ENCODE measurements at regions not wholly inside any gene's neighbourhood (a gene's known extent, or its start where the extent isn't known, plus 50 kb on each side); places are given as distances from the start of the nearest gene placed in this dataset.

- DNase-seq (ENCODE audit: low read depth), result no peak
- H3K4me3 ChIP-seq (ENCODE audit: low read depth, low read length), result no peak overlapping the region
- no peak for TF ChIP-seq MYC (IDR thresholded peaks at IDR 0.05; ENCODE audit: low read depth, low read length)
- TF ChIP-seq CTCF (IDR thresholded peaks at IDR 0.05; ENCODE audit: low read depth, low read length), result peak; percentile 11
- no peak for TF ChIP-seq MAX (IDR thresholded peaks at IDR 0.05; ENCODE audit: low read depth, low read length)
These were observed 293.7 kb downstream of the RNF144B start for GRCh38 chr6:18680842-18681241.

- TF ChIP-seq MYC (IDR thresholded peaks at IDR 0.05; ENCODE audit: low read depth, low read length), result no peak
- TF ChIP-seq MAX (IDR thresholded peaks at IDR 0.05; ENCODE audit: low read depth, low read length), result no peak
- TF ChIP-seq CTCF (IDR thresholded peaks at IDR 0.05; ENCODE audit: low read depth, low read length), result no peak
- TF ChIP-seq POLR2A (IDR thresholded peaks at IDR 0.05; ENCODE audit: extremely low read depth, insufficient read length), result no peak
- H3K4me3 ChIP-seq (ENCODE audit: low read depth, low read length), result no peak overlapping the region
These were observed 294.8 kb downstream of the RNF144B start for GRCh38 chr6:18681832-18682503.

GRCh38 chr6:18684343-18684742 lies 297.2 kb downstream of the RNF144B start:
- H3K4me3 ChIP-seq (ENCODE audit: low read depth, low read length), result no peak overlapping the region
- no peak for DNase-seq (ENCODE audit: low read depth)
- TF ChIP-seq POLR2A (IDR thresholded peaks at IDR 0.05; ENCODE audit: extremely low read depth, insufficient read length) (no peak), MAX (IDR thresholded peaks at IDR 0.05; ENCODE audit: low read depth, low read length) (no peak), CTCF (IDR thresholded peaks at IDR 0.05; ENCODE audit: low read depth, low read length) (no peak), MYC (IDR thresholded peaks at IDR 0.05; ENCODE audit: low read depth, low read length) (no peak)

More at GRCh38 chr6:18681832-18682503, 294.8 kb downstream of the RNF144B start:
- DNase-seq (ENCODE audit: low read depth), result no peak

- no peak for TF ChIP-seq CTCF (IDR thresholded peaks at IDR 0.05; ENCODE audit: low read depth, low read length)
- no peak for TF ChIP-seq MYC (IDR thresholded peaks at IDR 0.05; ENCODE audit: low read depth, low read length)
- no peak for TF ChIP-seq POLR2A (IDR thresholded peaks at IDR 0.05; ENCODE audit: extremely low read depth, insufficient read length)
- no peak for DNase-seq (ENCODE audit: low read depth)
- no peak overlapping the region for H3K4me3 ChIP-seq (ENCODE audit: low read depth, low read length)
These were observed 306.0 kb downstream of the RNF144B start for GRCh38 chr6:18692929-18693685.

- no peak for DNase-seq (ENCODE audit: low read depth)
- H3K4me3 ChIP-seq (ENCODE audit: low read depth, low read length), result no peak overlapping the region
- TF ChIP-seq MYC (IDR thresholded peaks at IDR 0.05; ENCODE audit: low read depth, low read length), result no peak
These were observed 306.7 kb downstream of the RNF144B start for GRCh38 chr6:18693881-18694280.

GRCh38 chr6:18703546-18703945 lies 316.4 kb downstream of the RNF144B start:
- no peak for TF ChIP-seq POLR2A (IDR thresholded peaks at IDR 0.05; ENCODE audit: extremely low read depth, insufficient read length)
- TF ChIP-seq MYC (IDR thresholded peaks at IDR 0.05; ENCODE audit: low read depth, low read length), result no peak
- no peak for TF ChIP-seq MAX (IDR thresholded peaks at IDR 0.05; ENCODE audit: low read depth, low read length)
- TF ChIP-seq CTCF (IDR thresholded peaks at IDR 0.05; ENCODE audit: low read depth, low read length), result no peak

More at GRCh38 chr6:18703546-18703945, 316.4 kb downstream of the RNF144B start:
- no peak for DNase-seq (ENCODE audit: low read depth)
- H3K4me3 ChIP-seq (ENCODE audit: low read depth, low read length), result no peak overlapping the region
